GM18505 (cell line): ENCODE measurements at regions not wholly inside any gene's neighbourhood (a gene's known extent, or its start where the extent isn't known, plus 50 kb on each side); places are given as distances from the start of the nearest gene placed in this dataset.
"Not testable (repeated sequence)": the region's sequence is repeated elsewhere in the genome, so short reads cannot be mapped to it uniquely, and the experiment has no call there.

Experiments used
- ATAC-seq: cut with Tn5 transposase; IDR thresholded peaks from one replicate; pipeline ENCODE4 v1.9.1; 2021; ENCODE audit not compliant: unreplicated experiment
- POLR2A ChIP-seq: IDR thresholded peaks from 4 replicates; pipeline ENCODE4 v1.6.1; 2011; ENCODE audit warnings: borderline replicate concordance; ENCODE audit not compliant: insufficient read depth, insufficient read length; ENCODE audit errors: extremely low read depth

DNA sequence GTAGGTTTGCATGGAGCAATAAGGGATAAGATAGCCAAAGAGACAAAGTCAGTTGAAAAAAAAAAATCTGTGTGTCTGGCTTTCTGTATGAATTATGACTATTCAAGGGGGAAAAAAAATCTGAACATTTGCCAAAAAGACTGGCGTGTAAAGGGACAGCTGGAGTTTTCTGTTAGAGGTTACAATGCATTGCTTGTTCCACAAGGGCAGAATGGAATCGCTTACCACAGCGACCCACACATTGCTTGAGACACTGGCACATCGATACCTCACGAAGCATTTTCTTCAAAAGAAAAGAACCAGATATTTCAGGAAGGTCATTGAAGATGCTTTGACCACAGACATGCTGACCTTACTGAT lies 327.8 kb downstream of the TMEM167A start:
- ATAC-seq: no peak
- TF ChIP-seq POLR2A: no peak

DNA sequence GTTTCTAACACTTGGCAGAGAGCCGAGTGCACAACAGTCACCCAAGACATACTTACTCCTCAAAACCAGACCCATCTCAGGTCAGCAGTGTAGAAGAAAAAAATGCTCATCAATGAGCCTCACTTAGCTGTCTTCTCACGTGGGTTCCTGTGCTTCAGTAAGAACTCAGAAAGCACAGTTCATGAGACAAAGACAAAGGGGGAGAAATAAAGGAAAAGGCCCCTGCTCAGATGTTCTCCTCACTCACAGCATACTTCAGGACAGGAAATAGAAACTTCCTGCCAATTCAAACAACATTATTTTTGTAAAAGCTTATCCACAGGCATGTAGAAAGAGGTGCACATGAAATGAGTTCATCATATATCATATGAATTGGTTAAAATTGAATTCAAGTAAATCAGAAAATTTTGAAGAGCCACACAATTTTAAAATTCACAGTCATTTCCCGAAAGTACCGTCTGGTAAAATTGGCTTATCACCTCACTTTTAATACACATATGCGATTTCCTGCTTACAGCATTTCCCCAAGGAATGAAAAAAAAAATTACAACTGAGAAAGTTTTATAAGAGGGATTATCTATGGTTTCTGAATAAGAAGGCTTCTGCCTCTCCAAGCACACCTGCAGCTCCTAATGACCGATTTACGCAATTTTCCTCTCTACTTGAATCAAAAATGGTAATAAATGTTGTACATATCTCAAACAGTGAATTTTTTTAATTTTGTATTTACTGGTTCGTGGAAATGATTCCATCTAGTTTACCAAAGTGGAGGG lies 328.3 kb downstream of the TMEM167A start:
- no peak for TF ChIP-seq POLR2A
- no peak for ATAC-seq

DNA sequence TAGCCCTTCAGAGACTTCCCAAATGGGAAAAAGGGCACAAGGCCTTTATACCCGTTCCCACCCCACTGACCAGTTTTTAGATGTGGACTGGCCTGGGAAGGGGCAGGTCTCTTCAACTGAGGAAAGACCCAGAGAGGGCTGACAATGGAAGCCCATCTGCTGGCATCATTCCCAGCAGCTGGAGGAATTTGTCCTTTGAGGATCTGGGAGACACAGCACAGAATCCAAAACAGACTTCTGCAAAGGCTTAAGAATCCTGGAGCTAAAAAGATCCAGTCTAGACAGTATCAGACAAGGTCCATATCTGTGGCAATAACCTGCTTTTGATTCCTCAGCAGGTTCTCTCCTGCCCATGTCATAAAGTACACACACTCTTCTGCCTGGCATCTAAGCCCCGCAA lies 329.2 kb downstream of the TMEM167A start:
- no peak for ATAC-seq
- TF ChIP-seq POLR2A: no peak

DNA sequence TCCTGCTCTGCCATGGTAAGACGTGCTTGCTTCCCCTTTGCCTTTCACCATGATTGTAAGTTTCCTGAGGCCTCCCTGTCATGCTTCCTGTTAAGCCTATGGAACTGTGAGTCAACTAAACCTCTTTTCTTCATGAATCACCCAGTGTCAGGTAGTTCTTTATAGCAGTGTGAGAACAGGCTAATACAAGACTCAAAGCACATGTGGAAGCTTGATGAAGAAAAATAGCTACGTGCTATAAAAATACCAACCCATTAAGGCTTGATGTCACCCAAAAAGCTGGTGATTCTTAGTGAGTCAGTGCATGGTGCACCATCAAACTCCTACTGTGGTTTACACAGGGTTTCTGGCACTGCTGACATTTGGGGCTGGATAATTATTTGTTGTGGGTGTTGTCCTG lies 332.2 kb downstream of the TMEM167A start:
- no peak for ATAC-seq
- no peak for TF ChIP-seq POLR2A

DNA sequence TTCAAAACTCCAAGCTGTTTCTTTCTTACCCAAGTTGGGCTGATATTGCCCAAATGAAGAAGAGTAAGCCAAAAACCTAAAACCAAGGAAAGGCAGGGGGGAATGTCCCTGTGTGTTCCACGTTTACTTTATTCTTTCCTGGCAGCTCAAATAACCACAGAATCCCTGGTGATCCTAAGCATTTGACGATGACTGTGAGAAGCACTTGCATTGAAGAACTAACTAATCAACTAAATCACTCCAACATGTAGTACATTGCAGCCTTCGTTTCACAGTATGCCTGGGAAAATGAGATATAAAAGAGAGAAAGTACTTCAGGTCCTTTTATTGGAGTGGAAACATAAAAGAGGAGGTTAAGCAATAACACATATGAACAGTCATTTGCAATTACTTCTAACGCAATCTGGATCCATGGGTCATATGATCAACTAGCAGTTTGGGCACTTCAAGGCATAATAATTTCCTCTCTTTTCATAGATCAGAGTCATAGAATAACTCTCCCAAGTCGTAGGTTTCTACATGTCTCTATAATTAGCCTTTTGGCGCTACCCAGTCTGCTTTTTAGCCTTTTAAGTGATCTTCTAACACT lies 338.4 kb downstream of the TMEM167A start:
- no peak for TF ChIP-seq POLR2A
- ATAC-seq: no peak

DNA sequence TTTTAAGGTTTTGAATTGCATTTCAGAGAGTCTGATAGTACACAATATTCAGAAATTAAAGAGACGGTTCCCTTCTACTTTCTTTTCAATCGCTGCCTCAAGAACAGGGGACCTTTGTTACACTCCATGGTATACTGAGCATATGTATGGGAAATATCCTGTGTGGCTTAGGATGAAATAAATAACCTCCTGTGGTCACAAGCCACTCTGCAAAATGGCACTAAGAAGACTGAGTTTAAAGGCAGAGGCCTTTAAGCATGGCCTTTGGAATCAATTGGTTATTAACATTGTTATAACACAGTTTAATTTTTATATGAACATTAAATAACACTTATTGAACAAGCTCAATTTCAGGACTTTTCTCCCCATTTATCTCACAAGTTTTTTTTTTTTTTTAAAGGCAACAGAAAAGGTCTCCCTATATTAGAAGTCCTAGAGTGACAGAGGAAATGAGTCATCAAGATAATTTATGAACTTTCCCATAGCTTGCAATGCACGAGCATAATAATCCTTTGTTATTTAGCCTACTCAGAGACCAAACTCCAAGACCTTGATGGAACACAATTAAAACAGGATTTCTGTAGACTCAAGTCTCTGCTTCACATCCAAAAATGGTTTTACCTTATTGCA lies 341.9 kb downstream of the TMEM167A start:
- TF ChIP-seq POLR2A: no peak
- no peak for ATAC-seq

DNA sequence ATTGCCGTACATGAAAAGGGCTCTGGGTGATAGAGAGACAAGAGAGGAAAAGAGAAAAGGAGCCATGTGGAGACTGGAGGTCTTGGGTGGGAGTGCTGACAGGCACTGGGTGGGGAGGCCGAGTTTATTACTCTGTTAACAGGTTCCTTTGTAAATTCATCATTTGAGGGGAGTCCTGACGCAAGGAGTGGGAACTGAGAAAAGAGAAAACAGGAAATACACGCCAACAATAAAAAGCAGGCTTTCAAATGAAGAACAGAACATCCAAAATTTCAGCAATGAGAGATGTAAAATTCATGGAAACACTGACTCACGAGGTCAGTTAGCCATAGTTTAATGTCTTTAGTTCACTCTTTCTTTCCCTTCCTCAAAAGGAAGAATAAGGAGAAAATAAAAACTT lies 342.8 kb downstream of the TMEM167A start:
- no peak for ATAC-seq

DNA sequence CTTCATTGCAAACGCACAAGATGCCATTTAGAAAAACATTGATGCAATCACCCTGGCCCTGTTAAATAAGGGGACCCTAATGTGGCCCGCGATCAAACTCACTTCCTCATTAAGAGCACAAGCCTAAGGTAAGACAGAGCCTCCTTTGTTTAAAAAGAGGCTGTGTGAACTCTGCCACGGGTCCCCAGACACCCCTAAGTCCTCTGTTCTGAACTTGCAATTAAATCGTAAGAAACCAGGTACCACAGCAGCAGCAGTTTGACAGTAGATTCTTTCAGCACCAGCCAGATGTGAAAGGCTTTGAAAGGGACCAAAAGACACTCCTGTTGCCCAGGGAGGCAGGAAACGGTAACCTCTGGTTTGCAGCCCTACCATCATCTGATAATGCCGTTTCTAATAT lies 346.3 kb downstream of the TMEM167A start:
- TF ChIP-seq POLR2A: no peak
- ATAC-seq: no peak

More for the DNA sequence above, 342.8 kb downstream of the TMEM167A start:
- TF ChIP-seq POLR2A: no peak

DNA sequence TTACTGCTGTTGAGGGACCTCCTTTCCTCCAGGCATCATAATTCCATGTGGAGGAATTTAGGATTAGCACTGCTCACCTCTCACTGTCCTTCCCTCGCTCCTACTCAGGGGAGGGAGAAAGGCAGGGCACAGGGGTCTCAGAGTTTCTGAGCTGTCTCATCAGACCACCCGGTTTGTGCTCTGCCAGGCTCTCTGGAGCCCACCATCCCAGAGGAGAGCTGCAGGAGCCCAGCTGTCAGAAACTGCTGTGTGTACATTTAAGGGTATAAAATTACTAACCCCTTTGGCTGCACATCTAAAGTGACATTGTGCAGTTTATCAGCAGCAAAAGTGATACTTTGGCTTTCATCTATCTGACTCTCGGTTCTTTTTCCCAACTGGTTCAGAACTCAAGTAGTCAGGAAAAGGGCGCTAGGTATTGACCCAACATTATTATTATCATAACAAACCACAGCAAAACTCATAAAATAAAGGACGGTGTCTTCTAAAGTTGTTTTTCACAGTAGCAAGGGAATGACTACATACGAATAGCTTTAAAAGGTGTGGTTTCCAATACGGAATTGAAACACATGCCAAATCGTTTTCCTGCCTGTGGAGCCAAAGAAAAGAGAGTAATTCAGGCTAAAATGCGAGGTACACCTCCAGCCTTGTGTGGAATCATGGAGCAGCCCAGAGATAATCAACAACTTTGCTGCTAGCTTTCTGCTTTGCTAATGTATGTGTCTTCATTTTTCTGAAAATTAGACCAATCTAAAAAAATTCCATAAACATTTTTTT lies 348.1 kb downstream of the TMEM167A start:
- ATAC-seq: no peak
- TF ChIP-seq POLR2A: no peak

DNA sequence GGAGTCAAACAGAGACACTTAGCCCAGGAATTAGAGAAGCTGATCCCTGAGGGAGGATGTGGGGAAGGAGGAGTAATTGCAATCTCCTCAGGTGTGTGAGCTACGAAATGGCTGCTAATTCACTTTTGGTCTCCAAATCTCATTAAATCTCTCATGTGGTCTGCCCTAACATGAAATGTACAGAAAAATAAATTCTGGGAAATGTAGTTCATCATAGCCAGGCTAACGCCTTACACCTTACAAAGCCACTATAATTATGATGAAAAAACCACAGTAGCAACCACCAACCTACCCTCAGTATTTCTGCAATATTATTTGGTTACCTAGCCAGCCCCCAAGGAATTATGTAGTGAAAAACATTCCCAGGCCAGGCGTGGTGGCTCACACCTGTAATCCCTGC lies 354.0 kb downstream of the TMEM167A start:
- ATAC-seq: no peak
- no peak for TF ChIP-seq POLR2A

DNA sequence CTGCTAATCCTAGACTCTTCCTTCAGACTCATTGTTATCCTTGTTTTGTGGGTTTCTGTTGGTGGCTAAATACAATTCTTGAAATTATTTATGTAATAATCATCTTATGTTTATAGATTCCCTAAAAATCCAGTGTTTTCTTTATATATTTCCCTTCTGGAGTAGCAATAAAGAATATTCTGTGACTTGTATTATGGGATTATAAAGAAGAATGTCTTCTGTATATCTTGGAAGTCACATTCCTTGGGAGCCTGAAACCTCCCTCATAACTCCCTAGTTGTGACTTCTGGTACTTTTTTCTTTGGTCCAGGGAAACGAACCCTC lies 356.1 kb downstream of the TMEM167A start:
- TF ChIP-seq POLR2A: no peak
- no peak for ATAC-seq

DNA sequence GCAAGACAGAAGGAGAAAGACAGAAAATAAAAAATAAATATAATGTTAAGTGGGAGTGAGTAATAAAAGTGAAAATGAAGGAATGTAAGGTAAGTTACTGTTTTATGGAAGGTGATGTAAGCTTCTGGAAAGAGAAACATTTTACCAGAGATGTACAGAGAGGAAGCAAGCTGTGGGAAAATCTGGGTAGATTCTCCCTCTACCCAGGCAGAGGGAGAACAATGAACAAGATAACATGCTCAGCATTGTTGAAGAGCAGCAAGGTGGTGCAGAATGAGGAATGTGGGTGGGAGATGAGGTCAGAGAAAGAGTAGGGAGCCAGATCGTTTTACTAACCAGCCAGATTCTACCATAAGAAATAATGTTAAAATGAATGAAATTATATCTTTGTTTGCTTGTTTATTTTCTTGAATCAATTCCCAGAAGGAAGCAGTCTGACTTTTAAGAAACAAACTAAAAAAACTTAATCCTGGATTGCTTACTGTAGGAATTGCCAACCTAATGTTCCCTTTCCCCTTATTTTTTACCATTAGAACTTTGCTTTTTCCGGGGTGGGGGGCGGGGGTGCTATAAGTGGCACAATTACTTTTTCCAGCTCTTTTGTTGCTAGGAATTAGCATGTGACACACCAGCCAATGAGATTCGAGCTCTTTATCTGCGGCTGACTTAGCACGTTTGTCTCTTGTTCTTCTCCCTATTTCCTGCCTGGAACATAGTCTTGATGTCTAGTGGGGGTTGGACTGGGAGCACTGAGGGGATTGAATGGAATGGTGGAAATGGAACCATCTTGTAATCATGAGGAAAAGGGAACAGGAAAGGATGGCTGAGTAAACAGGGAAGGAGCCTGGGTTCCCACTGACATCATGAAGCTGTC lies 356.7 kb downstream of the TMEM167A start:
- TF ChIP-seq POLR2A: no peak
- no peak for ATAC-seq

DNA sequence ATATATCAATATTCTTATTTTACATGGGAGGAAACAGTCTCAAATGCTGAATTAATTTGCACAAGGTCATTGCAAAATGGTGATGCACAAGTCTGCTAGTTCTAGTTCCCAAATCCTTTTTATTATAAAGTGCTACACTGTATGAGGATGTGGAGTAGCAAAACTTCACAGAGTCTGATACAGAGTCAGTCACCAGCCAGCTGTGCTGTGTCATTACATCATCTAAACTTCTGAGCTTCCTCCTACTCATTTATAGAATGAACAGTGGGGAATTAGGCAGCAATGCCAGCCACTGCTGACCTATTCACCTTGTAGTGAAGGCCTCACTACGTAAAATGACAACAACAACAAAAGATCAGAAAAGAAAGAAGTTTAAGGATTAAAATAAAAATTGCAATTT lies 357.8 kb downstream of the TMEM167A start:
- ATAC-seq: peak; percentile 74
- no peak for TF ChIP-seq POLR2A

DNA sequence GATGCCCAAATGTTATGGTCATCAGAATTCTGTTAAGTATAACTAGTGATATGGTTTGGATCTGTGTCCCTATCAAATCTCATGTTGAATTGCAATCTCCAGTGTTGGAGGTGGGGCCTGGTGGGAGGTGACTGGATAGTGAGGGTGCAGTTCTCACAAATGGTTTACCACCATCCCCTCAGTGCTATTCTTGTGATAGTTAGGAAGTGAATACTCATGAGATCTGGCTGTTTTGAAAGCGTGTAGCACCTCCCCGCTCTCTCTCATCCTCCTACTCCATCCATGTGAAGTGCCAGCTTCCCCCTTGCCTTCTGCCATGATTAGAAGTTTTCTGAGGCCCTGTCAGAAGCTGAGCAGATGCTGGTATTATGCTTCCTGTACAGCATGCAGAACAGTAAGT lies 359.5 kb downstream of the TMEM167A start:
- TF ChIP-seq POLR2A: no peak
- ATAC-seq: no peak

DNA sequence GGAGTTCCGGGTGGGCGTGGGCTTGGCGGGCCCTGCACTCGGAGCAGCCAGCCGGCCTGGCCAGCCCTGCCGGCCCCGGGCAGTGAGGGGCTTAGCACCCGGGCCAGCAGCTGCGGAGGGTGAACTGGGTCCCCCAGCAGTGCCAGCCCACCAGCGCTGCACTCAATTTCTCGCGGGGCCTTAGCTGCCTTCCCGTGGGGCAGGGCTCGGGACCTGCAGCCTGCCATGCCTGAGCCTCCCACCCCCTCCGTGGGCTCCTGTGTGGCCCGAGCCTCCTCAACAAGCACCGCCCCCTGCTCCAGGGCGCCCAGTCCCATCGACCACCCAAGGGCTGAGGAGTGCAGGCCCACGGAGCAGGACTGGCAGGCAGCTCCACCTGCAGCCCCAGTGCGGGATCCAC lies 362.5 kb downstream of the TMEM167A start:
- not testable (repeated sequence) for ATAC-seq
